GM19452 (cell line): ENCODE measurements at regions not wholly inside any gene's neighbourhood (a gene's known extent, or its start where the extent isn't known, plus 50 kb on each side); places are given as distances from the start of the nearest gene placed in this dataset.

ENCODE experiments used
- ATAC-seq: cut with Tn5 transposase; IDR thresholded peaks from one replicate; pipeline ENCODE4 v1.9.1; 2021; ENCODE audit not compliant: unreplicated experiment

DNA sequence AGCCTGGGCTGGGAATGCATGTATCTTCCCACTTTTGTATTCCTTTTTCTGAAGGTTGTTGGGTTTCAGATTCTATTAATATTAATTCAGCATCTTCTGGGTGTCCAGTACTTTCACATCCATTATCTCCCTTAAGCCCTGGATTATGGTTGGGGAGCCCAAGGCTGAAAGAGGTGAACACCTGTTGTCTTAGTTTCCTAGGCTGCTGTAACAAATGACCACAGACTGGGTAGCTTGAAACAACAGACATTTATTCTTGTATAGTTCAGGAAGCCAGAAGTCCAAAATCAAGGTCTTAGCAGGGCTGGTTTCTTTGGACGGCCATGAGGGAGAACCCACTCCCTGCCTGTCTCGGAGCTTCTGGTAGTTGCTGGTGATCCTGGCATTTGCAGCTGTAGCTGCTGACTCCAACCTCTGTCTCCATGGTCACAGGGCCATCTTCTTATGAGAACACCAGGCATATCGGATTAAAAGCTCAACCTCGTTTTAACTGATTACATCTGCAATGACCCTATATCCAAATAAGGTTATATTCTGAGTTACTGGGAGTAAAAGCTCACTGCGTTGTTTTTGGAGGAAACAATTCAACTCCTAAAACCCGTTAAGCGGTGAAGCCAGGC is 68.2 kb upstream of the CLMN start:
- no peak for ATAC-seq

DNA sequence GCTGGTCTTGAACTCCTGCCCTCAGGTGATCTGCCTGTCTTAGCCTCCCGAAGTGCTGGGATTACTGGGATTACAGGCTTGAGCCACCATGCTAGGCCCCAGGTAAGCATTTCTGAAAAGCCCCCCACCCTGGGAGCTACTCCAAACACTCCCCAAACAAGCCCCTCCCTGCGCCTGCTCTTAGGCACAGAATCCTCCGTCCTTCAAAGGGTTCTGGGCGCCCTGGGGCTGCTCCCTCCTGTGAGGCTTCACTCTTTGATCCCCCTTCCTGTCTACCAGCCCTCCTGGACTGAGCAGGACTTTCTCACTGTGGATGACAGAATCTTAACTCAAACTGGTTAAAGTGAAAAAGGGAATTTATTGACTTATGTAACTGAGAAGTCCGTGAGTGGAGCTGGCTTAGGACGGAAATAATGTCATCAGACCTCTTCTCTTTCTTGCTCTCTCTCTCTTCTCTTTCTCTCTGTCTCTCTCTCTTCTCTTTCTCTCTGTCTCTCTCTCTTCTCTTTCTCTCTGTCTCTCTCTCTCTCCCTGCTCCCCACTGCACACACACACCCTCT is 66.9 kb upstream of the CLMN start:
- no peak for ATAC-seq

DNA sequence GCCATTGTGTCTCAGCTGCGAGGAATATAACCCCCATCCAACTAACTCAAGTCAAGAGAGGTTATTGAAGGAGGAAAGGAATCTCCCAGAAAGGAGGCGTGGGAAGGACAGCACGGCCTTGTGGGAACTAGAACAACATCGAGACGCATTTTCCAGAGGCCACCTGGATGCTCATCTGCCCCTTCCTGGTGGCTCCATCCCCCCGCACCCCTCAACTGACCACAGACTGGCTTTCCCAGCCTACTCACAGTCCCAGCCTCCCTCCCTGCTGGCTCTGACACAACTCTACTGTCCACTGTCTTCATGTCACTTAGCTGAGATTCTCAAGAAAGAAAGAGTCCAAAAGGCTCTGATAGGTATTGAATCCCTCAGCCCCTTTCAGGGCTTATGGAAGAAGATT is 66.0 kb upstream of the CLMN start:
- no peak for ATAC-seq

DNA sequence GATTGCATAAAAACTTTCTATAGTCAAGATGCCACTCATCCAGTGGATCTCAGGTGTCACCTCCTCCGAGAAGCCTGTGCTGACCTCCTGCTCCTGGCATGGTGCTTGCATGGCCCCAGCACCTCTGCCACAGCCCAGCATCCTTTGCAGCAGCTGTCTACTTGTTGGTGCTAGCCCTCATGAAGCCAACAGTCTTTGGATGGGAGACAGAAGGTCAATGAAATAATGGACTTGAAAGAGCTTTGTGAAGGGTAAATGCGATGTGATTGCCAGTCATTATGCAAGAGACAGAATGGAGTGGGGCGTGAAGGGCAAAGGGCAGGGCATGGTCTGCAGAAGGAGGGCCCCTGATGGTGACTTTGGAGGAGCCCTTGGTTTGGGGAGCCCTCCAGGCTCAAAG is 63.0 kb upstream of the CLMN start:
- no peak for ATAC-seq

DNA sequence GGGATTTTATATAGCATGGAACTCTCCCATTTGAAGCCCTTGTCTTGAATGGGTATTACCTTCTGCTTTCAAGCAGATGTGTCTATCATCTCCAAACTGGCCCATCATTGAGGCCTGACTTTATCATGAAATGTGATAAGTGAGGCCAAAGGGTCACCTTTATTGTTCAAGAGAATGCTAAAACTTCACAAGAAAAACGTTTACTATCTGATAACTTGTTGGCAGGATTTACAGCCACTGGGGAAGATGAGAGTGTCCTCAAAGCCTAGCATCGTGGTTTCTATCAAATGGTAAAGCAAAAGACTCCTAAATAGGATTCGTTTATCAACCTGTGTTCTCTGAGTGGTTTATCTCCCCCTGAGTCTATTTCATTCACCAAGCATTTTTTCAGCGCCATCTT is 62.0 kb upstream of the CLMN start:
- no peak for ATAC-seq

DNA sequence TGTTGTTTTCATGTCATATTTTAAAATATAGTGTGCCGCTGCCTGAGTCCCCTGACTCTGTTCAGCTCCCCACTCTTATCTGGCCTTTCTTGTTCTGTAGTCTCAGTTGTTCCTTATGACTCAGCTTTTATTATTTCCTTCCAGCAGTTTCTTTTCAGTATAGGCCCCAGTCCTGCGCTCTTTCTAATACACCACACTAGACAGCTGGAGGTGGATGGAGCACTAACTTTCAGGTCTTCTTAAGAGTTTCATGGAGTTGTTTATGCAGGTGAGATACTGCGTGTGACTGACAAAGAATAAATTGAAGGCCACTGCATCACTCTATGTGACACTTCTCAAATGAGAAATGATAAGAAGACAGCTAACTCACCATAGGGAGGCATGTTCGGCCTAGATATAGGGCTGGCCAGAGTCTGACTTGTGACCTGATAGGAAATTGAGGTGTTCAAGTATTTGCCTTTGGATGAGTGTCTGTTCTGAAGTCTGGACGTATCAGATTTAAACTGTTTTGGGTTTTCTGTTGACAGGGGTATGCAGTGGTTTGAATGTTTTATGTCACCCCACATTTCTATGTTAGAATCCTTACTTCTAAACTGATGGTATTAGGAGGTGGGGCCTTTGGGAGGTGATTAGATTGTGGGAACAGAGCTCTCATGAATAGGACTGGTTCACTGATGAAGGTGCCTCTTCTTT is 60.8 kb upstream of the CLMN start:
- no peak for ATAC-seq

DNA sequence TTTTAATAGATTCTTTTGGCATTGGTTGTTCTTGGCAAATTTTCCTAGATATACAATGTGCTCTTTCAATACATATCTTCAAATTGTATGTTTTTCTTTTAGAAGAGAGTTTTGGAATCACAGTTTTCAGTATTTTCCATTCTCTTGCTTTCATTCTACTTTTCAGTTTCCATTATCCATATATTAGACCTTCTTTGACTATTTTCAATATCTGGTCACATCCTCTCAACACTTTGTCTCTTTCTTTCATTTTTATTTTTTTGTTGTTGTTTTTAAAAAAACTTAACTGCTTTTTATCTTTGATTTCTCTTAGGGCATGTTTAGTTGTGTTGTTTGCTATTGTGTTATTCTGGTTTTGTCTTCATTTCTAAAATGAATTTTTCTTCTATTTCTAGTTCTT is 59.9 kb upstream of the CLMN start:
- no peak for ATAC-seq

DNA sequence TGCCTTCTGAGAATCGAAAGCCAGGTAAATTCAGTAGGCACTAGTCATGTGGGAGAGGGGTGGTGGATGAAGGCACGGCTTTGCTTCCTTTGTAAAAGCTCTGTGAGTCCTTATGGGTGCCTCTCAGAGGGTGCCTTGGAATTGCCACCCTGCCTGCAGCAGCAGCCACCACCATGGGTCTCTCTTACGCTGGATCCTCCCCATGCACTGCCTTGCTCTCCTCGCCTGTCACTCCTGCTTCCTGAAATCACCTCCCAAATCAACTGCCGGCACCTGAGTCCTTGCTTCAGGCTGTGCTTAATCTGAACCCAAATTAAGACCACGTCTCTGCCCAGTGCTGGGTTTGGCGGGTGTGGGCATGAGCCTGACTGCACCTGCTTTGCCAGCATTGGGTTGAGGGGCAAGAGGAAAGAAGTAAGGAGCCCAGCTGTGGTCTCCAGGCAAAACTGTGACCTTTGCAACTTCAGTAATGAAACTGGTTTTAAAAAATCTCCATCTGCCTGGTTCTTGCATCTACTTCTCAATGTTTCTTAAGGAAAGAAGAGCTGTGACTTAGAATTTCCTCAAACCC is 55.9 kb upstream of the CLMN start:
- ATAC-seq, result no peak

DNA sequence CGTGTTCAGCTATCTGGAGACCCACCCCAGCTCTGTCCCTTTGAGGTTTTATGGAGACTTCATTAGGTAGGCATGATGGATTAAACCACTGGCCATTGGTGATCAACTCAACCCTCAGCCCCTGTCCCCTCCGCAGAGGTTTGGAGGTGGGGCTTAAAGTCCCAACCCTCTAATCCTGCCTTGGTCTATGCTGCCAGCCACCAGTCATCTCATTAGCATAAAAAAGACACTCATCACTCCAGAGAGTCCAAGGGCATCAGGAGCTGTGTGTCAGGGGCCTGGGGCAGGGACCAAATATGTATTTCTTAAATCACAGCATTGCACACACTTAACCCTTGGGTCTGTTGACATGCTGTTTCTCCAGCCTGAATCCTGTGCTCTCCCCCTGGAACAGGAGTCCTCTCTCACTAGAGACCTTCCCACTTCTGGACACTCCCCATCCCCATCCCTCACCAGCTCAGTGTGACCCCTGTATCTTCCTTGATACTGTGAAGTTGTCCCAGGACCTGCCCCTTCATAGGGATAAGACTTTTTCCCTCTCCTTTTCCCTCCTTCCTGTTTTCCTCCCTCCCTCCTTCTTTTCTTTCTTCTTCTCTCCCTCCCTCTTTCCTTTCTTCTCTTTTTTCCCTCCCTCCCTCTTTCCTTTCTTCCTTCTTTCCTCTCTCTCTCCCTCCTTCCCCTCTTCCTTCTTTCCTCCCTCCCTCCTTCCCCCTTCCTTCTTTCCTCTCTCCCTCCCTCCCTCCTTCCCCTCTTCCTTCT is 54.7 kb upstream of the CLMN start:
- ATAC-seq, result no peak

DNA sequence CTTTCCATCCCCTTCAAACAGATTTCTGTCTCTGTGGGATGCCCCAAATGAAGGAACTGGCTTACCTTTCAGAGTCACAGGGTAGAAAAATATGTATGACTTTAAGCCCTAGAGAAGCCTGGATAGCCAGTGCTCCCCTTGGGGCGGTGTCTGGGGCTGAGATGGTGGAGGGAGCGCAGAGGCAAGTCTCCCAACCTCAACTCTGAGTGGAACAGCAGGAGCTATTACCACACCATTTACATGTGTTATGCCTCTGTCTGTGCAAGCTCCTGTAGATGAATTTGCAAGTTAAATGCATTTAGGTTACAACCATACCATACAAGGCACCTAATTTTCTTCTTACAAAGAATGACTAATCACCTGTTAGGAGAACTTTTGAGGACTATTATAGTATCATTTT is 50.4 kb upstream of the CLMN start:
- ATAC-seq, result no peak
